ENCODE measurements at regions not wholly inside any gene's neighbourhood (a gene's known extent, or its start where the extent isn't known, plus 50 kb on each side); places are given as distances from the start of the nearest gene placed in this dataset.

- TF ChIP-seq, protein P1, sequence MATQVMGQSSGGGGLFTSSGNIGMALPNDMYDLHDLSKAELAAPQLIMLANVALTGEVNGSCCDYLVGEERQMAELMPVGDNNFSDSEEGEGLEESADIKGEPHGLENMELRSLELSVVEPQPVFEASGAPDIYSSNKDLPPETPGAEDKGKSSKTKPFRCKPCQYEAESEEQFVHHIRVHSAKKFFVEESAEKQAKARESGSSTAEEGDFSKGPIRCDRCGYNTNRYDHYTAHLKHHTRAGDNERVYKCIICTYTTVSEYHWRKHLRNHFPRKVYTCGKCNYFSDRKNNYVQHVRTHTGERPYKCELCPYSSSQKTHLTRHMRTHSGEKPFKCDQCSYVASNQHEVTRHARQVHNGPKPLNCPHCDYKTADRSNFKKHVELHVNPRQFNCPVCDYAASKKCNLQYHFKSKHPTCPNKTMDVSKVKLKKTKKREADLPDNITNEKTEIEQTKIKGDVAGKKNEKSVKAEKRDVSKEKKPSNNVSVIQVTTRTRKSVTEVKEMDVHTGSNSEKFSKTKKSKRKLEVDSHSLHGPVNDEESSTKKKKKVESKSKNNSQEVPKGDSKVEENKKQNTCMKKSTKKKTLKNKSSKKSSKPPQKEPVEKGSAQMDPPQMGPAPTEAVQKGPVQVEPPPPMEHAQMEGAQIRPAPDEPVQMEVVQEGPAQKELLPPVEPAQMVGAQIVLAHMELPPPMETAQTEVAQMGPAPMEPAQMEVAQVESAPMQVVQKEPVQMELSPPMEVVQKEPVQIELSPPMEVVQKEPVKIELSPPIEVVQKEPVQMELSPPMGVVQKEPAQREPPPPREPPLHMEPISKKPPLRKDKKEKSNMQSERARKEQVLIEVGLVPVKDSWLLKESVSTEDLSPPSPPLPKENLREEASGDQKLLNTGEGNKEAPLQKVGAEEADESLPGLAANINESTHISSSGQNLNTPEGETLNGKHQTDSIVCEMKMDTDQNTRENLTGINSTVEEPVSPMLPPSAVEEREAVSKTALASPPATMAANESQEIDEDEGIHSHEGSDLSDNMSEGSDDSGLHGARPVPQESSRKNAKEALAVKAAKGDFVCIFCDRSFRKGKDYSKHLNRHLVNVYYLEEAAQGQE (IDR thresholded peaks at IDR 0.05; ENCODE audit: insufficient read depth in 1 of 2, low read depth in 2 of 2, low read length in 1 of 2), result no peak
- TF ChIP-seq, protein P2, sequence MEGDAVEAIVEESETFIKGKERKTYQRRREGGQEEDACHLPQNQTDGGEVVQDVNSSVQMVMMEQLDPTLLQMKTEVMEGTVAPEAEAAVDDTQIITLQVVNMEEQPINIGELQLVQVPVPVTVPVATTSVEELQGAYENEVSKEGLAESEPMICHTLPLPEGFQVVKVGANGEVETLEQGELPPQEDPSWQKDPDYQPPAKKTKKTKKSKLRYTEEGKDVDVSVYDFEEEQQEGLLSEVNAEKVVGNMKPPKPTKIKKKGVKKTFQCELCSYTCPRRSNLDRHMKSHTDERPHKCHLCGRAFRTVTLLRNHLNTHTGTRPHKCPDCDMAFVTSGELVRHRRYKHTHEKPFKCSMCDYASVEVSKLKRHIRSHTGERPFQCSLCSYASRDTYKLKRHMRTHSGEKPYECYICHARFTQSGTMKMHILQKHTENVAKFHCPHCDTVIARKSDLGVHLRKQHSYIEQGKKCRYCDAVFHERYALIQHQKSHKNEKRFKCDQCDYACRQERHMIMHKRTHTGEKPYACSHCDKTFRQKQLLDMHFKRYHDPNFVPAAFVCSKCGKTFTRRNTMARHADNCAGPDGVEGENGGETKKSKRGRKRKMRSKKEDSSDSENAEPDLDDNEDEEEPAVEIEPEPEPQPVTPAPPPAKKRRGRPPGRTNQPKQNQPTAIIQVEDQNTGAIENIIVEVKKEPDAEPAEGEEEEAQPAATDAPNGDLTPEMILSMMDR (IDR thresholded peaks at IDR 0.05), result no peak
- TF ChIP-seq POLR2AphosphoS5 (IDR thresholded peaks at IDR 0.05; ENCODE audit: low read depth, low read length) (no peak), SIN3A (IDR thresholded peaks at IDR 0.05; ENCODE audit: borderline replicate concordance, insufficient read depth, low read depth, low read length) (no peak), TCF7L2 (IDR thresholded peaks at IDR 0.05; ENCODE audit: low read depth, low read length) (no peak)
These were observed 224.8 kb upstream of the JAG1 start for GRCh38 chr20:10898552-10898951.

Measured in Panc1 (cell line).